Right hindlimb (tissue), 1 donor: ENCODE measurements at regions not wholly inside any gene's neighbourhood (a gene's known extent, or its start where the extent isn't known, plus 50 kb on each side); places are given as distances from the start of the nearest gene placed in this dataset.

ENCODE experiments used
- DNase-seq: peaks from one replicate; pipeline ENCODE4 v3.0.0-alpha.2; 2018

DNA sequence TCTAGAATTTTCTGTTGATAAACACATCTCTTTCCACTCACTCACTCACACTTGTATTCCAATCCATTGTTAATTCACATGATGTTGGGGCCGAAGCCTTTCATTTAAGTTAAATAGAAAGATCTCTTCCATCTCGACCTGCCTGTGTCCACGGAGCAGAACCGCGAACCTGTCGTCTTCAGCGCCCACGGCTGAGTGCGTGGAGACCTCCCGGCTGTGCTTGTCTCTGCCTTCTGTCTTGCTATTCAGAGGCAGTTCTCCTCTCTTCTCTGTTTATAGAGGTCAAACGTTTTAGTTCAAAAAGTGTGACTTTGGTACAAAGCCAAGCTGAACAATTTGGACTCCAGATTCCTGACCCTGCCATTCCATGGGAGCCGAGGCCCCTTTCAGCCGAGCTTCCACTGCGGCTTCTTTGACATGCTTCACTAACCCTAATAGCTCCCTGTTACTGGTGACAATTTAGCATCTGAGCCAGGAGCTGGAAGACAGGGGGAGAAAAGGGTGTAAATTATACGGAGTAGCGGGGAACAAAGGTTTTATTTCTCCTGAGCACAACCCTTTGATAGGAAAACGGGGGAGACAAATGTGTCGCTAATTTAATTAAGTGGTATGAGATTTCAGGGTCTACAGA, 314.4 kb upstream of the IRX4 start:
- DNase-seq = no peak

DNA sequence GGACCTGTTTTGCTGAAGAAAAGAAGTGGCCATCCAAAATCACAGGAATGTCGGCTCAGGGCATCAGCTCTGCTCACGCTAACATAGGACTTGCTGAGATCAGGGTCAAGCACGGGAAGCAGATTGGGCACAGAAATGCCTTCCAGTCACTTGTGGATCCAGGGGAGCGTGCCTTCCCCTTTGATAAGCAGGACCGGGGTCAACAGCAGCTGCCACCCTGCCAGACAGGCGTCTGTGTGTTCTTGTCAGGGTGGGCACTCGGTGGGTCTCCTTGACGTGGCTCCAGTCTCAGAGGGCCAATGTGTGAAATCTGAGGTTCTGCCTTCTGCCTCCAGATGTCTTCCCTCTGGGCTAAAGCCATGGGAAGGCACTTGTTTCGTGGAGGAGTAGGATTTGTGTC, 313.7 kb upstream of the IRX4 start:
- DNase-seq = no peak

DNA sequence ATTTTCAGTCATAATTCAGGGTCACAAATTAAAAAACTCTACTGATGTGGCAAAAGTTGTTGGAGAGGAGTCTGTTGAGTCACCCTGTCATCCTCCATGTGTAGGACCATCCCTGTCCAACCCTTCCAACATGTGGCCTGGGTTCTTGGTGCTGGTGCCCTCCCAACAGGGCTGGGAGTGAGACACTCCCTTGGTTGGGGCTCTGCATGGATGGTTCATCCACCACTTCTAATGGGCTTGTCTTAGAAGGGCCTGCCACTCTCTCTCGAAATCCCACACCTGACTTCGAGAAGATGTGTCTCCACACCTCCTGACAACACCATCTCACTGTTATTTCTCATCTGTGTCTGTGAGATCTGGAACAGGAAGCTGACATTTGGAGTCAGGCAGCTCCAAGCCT, 312.2 kb upstream of the IRX4 start:
- no peak for DNase-seq

DNA sequence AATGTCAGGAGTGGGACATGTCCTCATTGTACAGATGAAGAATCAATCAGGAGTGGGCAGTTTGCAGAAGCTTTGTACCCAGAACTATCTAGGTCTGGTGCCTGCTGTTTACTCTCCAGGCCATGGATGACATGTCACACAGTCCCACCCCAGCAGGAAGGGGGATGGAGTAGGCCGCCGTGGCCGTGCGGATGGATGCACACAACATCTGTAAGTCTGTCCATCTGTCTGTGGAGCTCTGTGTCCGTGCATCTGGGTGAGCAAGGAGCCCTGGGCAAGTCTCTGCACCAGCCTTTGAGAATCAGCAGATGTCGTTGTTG, 311.5 kb upstream of the IRX4 start:
- DNase-seq = no peak

DNA sequence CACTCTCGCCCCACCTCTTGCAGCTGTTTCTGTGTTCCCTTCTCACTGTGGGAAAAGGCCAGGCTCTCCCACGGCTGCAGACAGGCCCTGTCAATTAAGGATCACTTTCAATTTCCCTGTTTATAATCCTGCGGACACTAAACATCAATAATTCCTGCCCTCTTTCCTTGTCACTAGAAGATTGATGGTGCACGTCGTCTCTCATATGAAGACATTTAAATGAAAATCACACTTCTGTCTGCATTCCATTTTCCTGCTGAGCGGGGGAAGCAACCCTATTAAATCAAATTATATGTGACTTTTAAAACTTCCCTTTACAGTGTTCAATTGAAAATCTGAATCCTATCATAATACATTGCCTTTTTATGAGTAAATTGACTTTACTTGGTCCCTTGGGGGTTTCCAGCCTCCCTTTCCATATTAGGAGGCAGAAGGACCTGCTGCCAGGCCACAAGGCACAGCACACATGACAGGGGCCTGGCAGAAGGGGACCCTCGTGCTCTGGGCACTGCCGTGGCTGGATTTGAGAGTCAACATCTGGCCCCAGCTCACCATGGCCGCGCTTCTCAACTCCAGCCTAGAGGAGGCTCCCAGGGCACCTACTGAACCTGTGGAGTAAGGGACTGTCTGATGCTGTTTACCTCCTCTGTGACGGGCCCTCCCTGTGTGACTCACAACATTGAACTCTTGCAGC, 311.0 kb upstream of the IRX4 start:
- no peak for DNase-seq

DNA sequence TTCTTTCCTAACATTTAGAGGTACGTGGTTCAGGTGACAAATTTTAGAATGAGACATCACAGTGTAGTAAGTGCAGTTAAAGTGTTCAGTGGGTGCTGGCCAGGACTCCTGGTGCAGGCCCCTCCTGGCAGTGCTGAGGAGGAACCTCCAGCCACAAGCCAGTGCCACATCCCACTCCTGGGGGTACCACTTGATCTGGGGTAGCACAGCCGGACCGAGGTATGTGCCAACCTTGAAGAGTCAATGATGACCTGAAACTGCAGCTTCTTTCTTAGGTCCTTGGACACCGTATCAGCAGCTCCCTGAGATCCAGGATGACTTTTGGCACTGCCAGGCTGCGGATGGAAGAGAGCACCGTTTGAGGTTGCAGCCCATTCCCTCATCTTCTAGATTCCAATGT, 310.4 kb upstream of the IRX4 start:
- no peak for DNase-seq

DNA sequence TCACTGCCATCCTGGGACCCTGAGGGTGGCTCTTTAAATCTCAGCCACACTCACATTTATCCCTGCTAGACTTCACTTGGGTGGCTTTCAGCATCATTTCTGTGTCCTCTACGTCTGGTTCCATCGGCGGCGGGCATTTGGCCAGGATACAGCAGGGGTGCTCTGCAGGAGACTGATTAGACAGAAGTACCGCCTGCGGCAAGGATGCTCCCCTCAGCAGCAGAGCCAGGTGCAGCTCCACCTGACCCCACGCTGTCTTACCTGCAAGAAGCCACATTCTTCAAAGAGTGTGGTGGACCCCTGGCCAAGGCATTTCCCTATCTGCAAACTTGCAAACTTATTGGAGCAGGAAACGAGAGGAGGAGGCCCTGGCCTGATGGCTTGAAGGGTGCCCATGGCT, 309.8 kb upstream of the IRX4 start:
- no peak for DNase-seq

DNA sequence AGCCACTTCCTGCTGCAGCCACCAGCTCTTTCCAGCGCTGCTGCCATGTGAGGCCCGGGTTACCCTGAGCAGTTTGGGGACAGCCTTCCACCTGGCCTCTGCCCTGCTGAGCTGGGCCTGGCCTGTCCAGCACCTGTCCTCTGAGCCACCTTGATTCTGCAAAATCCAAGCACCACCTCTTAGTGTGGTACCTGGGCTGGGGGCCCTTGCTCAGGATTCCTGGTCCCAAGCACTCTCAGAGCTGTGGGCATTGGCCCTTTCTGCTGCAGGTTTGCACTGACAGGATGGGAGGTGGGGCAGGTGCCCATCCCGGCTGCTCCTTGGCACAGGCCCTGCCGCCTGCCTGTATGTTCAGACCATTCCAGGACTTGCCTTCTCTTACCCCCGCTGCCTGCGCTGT, 309.2 kb upstream of the IRX4 start:
- no peak for DNase-seq

DNA sequence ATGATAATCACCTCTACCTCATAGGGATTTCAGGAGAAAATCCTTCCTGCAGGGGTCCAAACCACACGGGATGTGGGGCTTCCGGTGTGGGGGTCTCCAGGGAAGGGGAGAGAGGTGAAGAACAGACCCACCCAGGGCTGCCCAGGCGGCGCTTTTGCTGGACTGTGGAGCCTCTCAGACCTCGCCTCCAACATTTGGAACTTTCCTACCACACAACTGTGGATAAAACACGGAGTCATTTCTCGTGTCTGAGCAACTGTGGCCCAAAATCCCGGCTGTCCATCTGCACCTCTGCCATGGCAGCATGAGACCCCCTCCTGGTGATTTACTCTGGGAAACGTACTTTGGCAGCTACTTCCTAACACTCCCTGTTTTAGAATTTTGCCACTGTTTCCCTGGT, 307.8 kb upstream of the IRX4 start:
- DNase-seq = no peak

DNA sequence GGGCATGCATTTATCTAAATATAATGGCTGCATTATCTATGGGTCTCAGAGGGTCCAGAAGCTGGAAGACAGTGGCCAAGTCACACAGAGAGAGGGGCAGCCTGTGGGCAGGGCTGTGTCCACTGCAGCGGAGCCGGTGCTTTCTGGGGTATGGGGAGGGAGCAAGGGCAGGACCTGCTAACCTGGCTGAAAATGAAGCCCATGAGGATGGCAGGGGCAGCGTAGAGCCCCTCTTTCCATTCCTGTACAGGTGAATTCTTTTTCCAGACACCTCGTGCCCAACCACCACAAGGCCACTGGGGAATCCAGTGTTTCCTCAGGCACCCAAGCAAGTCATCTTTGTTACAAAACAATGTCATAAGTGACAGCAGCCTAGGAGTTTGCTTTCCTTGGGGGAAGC, 305.9 kb upstream of the IRX4 start:
- DNase-seq = no peak

DNA sequence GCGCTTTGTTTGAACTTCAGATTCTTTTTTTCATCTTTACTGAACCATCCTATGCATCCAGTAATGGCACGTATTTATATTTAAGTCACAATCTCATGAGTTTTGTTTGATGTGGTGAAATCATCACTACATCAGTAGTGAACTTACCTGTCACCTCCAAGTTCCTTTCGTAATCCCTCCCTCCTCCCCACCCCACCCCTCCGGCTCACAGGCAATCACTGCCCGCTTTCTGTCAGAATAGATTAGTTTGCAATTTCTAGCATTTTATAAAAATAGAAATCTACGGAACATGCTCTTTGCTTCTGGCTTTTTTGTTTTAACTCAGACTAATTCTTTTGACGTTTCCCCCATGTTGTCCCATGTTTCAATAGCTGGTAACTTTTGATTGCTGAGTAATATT, 305.4 kb upstream of the IRX4 start:
- DNase-seq = no peak

DNA sequence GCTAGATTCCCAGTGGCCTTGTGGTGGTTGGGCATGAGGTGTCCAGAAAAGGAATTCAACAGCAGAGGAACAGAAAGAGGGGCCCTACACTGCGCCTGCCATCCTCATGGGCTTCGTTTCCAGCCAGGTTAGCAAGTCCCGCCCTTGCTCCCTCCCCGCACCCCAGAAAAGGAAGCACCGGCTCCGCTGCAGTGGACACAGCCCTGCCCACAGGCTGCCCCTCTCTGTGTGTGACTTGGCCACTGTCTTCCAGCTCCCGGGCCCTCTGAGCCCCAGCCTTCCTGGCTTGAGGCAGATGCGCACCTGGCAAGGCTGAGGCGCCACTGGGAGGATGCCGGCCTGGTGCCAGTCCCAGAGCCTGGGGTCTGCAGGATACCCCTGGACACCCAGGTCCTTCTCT, 305.0 kb upstream of the IRX4 start:
- DNase-seq = no peak

DNA sequence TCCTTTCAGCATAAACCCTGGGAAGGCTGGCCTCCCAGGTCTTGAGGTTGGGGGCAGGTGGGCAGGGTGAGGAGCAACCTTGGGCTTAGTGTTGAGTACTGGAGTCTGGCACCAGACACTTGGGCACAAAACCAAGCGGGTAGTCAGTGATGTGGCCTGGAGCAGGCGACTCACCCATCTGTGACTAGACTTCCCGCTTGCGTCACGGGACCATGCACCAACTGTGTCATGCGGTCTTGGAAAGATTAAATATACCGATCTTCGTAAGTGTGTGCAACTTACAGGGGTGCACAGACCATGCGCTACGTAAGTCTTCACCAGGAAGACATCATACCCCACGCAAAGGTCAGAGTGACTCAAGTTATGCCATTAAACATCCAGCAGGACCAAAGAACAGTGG, 304.4 kb upstream of the IRX4 start:
- no peak for DNase-seq

DNA sequence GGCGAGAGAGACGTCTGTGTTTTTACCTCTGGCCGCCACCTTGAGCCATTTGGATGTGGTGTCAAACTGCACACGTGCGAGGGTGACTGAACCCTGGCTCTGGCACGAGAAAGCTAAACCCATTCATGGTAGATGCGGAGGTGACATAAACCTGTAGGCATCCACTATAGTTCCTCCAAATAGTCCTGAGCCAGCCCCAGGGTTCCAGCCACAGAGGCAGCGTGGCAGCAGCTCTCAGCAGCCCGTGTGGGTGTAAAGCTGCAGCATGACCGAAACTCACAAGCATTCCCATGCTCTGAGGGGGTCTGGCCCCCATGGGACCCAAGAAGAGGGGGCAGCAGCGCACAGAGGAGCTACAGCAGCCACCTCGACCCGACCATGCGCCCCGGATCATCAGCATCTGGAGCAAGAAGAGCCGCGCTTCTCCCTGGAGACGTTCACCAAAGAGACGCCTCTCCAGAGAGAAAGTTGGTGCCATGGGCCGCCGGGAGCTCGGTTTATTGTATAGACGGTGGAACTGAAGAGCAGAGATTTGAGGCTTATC, 303.8 kb upstream of the IRX4 start:
- DNase-seq = no peak

DNA sequence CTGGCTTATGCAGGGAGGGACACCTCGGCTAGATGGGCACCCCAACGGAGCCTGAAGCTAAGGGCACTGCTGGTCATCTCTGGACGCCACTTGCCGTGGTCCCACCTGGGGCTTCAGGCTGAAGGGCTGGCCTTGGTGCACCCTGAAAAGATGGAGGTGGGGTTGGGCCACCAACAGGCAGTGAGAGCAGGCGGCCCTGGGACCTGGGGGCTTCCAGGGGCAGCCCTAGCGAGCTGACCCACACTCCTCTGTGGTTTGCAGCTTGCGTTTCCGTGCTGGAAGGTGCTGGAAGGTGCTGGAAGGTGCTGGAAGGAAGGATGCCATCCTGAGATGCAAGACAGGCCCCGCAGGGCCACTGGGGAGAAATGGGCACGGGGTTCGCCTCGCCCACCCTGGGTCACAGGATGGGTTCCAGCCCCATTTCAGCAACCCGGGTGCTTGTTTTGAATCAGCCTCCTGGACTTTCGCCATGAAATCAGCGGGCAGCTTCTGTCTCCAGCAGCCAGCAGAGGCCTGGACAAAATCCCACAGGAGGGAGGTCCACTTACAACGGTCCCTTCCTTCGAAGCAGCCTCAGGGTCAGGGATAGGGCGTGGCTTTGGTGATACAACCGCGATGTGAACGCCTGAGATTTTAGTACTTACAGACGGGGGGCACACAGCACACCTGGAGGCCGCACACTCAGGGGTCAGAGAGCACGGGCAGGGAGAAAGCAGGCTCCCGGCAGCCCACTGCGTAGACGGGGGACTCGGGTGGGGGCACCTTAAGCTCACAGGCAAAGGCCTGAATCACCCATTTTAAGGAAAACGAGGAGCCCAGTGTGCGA, 303.1 kb upstream of the IRX4 start:
- DNase-seq = no peak

DNA sequence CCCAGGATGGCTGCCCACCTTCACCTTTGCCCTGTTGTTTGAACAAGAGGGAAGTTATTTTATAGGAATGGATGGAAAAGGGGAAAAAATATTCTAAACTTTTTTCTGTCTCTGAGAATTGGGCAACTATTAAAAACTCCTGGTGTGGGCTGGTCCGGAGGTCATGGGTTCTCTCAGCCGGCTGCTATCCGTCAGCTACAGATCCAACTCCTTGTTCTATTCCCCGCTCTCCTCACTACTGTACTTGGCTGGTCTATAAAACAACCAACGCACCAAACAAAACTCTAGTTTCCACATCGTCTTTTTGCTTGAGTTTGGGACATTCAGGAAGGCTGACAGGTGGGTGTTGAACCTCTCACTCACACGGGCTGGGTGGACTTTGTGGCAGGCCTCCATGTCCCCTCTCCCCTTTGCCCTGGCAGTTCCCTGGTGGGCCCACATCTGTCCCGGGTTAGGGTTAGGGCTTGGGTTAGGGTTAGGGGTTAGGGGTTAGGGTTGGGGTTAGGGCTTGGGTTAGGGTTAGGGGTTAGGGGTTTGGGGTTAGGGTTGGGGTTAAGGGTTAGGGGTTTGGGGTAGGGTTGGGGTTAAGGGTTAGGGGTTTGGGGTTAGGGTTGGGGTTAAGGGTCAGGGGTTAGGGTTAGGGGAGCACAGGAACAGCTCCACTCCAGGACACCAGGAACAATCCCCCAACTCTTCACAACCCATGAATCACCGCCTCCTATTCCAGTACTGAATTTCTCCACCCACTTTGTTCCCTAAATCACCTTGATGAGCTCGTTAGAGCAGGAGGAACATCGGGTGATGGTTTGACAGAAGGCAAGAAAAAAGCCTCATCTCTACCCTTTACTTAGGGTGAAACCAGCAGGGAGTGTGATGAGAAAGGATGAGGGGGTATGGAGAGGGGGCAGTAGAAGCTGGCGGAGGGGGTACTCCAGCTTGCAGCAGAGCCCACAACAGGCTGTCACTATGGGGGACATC, 302.1 kb upstream of the IRX4 start:
- no peak for DNase-seq

DNA sequence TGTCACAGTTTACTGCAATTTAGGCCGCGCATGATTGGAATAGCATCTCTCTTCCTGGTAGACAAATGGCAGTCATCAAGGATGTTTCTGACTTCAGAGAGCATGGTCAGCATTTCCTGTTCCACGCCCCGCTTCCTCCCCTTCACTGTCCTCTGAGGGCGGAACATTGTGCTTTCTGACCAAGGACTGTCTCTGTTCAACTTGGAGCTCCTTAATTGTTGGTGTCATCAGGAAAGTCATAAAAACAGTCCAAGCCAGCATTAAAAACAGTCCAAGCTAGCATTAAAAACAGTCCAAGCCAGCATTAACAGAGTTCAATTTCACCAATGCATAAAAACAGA, 301.3 kb upstream of the IRX4 start:
- DNase-seq = no peak

DNA sequence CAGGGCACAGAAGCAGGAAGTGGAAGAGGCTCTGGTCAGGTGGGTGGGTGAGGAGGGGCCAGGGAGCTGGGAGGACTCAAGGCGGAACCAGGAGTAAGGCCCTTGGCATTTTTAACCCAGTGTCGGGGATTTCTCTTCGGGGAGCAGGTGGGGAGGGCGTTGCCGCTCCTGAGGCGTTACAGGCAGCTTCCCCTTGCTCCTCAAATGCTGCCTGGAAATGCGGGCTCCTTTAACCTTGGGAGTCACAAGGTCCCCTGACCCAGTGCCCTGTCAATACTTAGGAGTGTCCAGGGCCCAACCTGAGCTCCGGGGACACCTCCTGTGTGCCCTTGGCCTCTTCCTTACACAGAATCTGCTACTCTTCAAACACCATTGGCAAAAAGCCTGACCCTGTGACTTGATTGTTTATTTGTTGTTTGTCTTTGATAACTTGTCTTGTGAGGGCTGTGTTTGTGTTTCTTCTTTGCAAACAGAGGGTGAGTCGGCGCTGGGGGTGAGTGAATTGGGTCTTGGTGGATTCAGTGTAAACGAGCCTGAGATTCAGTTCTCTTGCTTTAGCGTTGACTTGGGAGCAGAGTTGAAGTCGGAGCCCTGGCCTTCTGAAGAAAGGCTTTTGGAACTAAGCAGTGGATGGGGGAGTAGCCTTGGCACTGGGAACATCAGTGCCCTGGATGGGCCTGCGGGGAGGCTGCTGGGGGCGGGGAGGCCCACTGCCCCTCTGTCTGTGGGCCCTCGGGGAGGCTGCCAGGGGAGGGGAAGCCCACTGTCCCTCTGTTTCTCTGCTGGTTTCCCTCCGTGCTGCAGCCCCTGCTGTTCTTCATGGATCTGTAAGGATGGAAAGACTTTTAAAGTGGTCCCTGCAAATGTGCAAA, 300.7 kb upstream of the IRX4 start:
- no peak for DNase-seq

DNA sequence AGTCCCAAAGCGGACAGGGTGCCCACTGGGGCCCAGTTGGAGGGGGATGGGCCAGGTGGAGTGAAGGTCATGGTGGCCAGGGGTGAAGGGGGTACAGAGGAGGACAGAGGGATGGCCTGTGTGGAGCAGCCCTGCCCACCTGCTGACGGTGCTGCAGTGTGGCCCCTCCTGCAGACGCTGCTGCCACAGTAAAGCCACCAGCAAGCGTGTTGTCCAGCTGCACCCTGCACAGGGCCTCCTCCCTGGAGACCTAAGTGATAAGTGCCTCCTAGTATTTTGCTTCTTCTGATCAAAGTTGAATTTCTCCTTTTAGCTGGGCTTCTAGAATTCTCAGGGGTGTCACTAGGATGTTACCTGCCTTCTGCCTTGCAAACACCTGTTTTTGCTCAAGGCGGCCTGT, 299.3 kb upstream of the IRX4 start:
- DNase-seq = no peak

DNA sequence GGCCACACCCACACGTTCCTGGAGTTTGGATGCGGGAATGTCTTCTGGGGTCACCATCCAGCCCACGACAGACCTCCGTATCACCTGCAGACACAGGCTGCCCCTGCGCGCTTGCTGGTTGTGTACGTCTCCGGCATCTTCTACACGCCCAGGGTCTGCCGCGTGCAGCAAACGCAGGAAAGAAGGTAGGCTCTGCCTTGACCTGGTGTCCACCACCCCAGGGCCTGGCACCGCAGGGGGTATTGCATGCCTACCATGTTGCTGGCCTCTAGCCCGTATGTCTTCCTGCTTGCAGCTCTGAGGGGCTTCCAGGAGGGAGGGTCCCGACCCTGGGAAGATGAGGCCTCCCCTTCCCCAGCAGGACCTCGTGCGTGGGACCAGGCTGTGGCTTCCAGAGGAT, 298.8 kb upstream of the IRX4 start:
- no peak for DNase-seq

DNA sequence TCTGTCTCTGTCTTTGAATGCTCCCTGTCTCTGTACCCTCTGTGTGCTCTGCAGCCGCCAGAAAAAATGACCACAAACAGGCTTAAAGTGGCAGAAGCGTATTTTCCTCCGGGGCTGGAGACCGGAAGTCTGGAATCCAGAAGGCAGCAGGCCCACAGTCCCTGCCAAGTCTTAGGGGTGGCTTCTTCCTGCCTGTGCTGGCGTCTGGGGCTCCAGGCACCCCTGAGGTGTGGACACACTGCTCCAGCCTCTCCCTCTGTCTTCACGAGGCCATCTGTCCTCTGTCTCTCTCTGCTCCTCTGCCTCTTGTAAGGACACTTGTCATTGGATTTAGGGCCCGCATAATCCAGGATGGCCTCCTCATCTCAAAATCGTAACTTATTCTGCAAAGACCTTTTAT, 298.4 kb upstream of the IRX4 start:
- no peak for DNase-seq

DNA sequence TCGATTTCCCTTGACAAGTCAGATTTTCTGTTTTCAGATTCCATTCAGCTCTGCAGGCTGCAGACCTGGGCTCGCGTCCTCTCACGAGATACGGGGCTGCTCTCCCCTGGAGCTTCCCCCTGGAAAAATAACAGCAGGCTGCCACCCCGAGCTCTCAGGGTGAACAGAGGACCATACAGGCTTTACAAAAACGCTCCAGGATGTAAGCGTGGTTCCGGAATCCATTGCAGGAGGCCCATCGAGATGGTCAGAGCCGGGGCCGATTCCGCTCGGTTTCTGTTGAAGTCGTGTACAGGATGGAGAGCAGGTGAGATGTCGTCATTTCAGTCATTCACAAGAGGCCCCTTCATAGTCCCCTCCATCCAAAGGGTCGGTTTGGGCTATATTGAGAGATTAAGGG, 297.7 kb upstream of the IRX4 start:
- no peak for DNase-seq
